Chondrocyte (in vitro differentiated cells): ENCODE measurements at regions not wholly inside any gene's neighbourhood (a gene's known extent, or its start where the extent isn't known, plus 50 kb on each side); places are given as distances from the start of the nearest gene placed in this dataset.

ENCODE experiments used
- DNase-seq: peaks from one replicate; pipeline ENCODE4 v3.0.0; 2021; ENCODE audit warnings: mixed read lengths, low spot score
- H3K27ac Mint-ChIP-seq: one replicate; pipeline ENCODE4 v1.8.0; 2021; ENCODE audit warnings: mild to moderate bottlenecking, moderate library complexity, mixed read lengths; ENCODE audit not compliant: unreplicated experiment
- H3K27me3 Mint-ChIP-seq: 2 replicates; pipeline ENCODE4 v1.8.0; 2021; ENCODE audit warnings: low read depth, mixed read lengths
- H3K36me3 Mint-ChIP-seq: 2 replicates; pipeline ENCODE4 v1.8.0; 2021; ENCODE audit warnings: low read depth, mixed read lengths
- H3K4me1 Mint-ChIP-seq: 2 replicates; pipeline ENCODE4 v1.8.0; 2021; ENCODE audit warnings: low read depth, mild to moderate bottlenecking, mixed read lengths
- H3K4me3 Mint-ChIP-seq: one replicate; pipeline ENCODE4 v1.8.0; 2021; ENCODE audit warnings: mild to moderate bottlenecking, moderate library complexity, mixed read lengths; ENCODE audit not compliant: unreplicated experiment
- H3K9me3 Mint-ChIP-seq: 2 replicates; pipeline ENCODE4 v1.8.0; 2021; ENCODE audit warnings: low read depth, mixed read lengths
- CTCF ChIP-seq: fragments of 200-600 bp; sonication (generic); IDR thresholded peaks from 2 replicates; pipeline ENCODE4 v1.5.0; 2021; ENCODE audit warnings: antibody characterized with exemption, mild to moderate bottlenecking, moderate library complexity

- H3K9me3 Mint-ChIP-seq, result peaks cover 15% of the 10 kb centered on the region
- no peak for DNase-seq
- TF ChIP-seq CTCF, result no peak
- H3K4me3 Mint-ChIP-seq, result no peak overlapping the region
- H3K27ac Mint-ChIP-seq, result no peak overlapping the region
- no peaks in the 10 kb centered on the region for H3K4me1 Mint-ChIP-seq
- H3K36me3 Mint-ChIP-seq, result peaks cover 2% of the 10 kb centered on the region
- H3K27me3 Mint-ChIP-seq, result no peaks in the 10 kb centered on the region
Measured at GRCh38 chr13:47869776-47870175, 131.3 kb downstream of the SUCLA2 start.

GRCh38 chr13:47865883-47866282 is 135.2 kb downstream of the SUCLA2 start:
- H3K4me1 Mint-ChIP-seq, result no peaks in the 10 kb centered on the region
- no peak overlapping the region for H3K4me3 Mint-ChIP-seq
- no peak for TF ChIP-seq CTCF
- H3K36me3 Mint-ChIP-seq, result no peaks in the 10 kb centered on the region
- no peak for DNase-seq
- H3K27ac Mint-ChIP-seq, result no peak overlapping the region
- no peaks in the 10 kb centered on the region for H3K9me3 Mint-ChIP-seq
- peaks cover 4% of the 10 kb centered on the region for H3K27me3 Mint-ChIP-seq

- Mint-ChIP-seq H3K36me3 (no peaks in the 10 kb centered on the region), H3K4me1 (no peaks in the 10 kb centered on the region), H3K4me3 (no peak overlapping the region), H3K9me3 (no peaks in the 10 kb centered on the region), H3K27me3 (peaks cover 6% of the 10 kb centered on the region), H3K27ac (no peak overlapping the region)
- no peak for DNase-seq
- TF ChIP-seq CTCF, result no peak
Measured at GRCh38 chr13:47862841-47863240, 138.2 kb downstream of the SUCLA2 start.

GRCh38 chr13:47859165-47859564 is 141.9 kb downstream of the SUCLA2 start:
- no peaks in the 10 kb centered on the region for H3K4me1 Mint-ChIP-seq
- H3K27me3 Mint-ChIP-seq, result peaks cover 6% of the 10 kb centered on the region
- DNase-seq, result no peak
- H3K27ac Mint-ChIP-seq, result no peak overlapping the region
- peak; percentile 13 for TF ChIP-seq CTCF
- no peak overlapping the region for H3K4me3 Mint-ChIP-seq
- H3K36me3 Mint-ChIP-seq, result no peaks in the 10 kb centered on the region
- H3K9me3 Mint-ChIP-seq, result no peaks in the 10 kb centered on the region

GRCh38 chr13:47858042-47859025 is 142.7 kb downstream of the SUCLA2 start:
- DNase-seq, result no peak
- Mint-ChIP-seq H3K36me3 (no peaks in the 10 kb centered on the region), H3K27me3 (peaks cover 6% of the 10 kb centered on the region), H3K27ac (no peak overlapping the region), H3K4me1 (peaks cover 2% of the 10 kb centered on the region), H3K9me3 (no peaks in the 10 kb centered on the region), H3K4me3 (no peak overlapping the region)
- TF ChIP-seq CTCF, result no peak
